PC-9 (cell line): ENCODE measurements at regions not wholly inside any gene's neighbourhood (a gene's known extent, or its start where the extent isn't known, plus 50 kb on each side); places are given as distances from the start of the nearest gene placed in this dataset.
"Not testable (repeated sequence)": the region's sequence is repeated elsewhere in the genome, so short reads cannot be mapped to it uniquely, and the experiment has no call there.

Experiments
- BruUV-seq: library from RNA; stranded (reverse); fragments of 400-500 nt; replicated peaks from 2 replicates; lab custom pipeline; 2021; lab: Mats Ljungman, UMichigan
- CTCF ChIA-PET: fragments of 300-600 bp; sonication (Branson Sonifier 250); formaldehyde crosslinking; loops from one replicate; lab custom pipeline; 2022; ENCODE audit warnings: antibody characterized with exemption; lab: Charles Lee
- POLR2A ChIA-PET: fragments of 300-600 bp; sonication (Branson Sonifier 250); formaldehyde crosslinking; loops from one replicate; lab custom pipeline; 2022; ENCODE audit warnings: antibody characterized with exemption; ENCODE audit not compliant: unreplicated experiment; lab: Charles Lee
- DNase-seq, 2 experiments: peaks; one replicate each; pipeline versions ENCODE4 v3.0.0 to v3.0.0-alpha.2; 2015 to 2022; ENCODE audit warnings: mixed read lengths in 1 of 2
- H2AFZ ChIP-seq: fragments of 200-600 bp; sonication (generic); 2 replicates; pipeline ENCODE4 v1.8.1; 2017; ENCODE audit warnings: antibody characterized with exemption
- H3F3A ChIP-seq: fragments of 200-600 bp; sonication (generic); 2 replicates; pipeline ENCODE4 v1.8.1; 2017; ENCODE audit warnings: antibody characterized with exemption, mild to moderate bottlenecking, low read depth; ENCODE audit not compliant: insufficient read depth
- H3K27ac ChIP-seq: fragments of 200-600 bp; sonication (generic); 2 replicates; pipeline ENCODE4 v1.6.1; 2016; ENCODE audit warnings: mixed run types
- H3K27me3 ChIP-seq: fragments of 200-600 bp; sonication (generic); 2 replicates; pipeline ENCODE4 v1.6.1; 2016; ENCODE audit warnings: low read depth, mixed run types; ENCODE audit not compliant: insufficient read depth
- H3K36me3 ChIP-seq: fragments of 200-600 bp; sonication (generic); 2 replicates; pipeline ENCODE4 v1.6.1; 2016; ENCODE audit warnings: low read depth, mixed run types
- H3K4me1 ChIP-seq: fragments of 200-600 bp; sonication (generic); replicated peaks from 2 replicates; pipeline ENCODE4 v1.6.1; 2016; ENCODE audit warnings: mixed run types; ENCODE audit not compliant: insufficient read depth
- H3K4me2 ChIP-seq: fragments of 200-600 bp; sonication (generic); 2 replicates; pipeline ENCODE4 v1.6.1; 2017; ENCODE audit warnings: mixed run types
- H3K4me3 ChIP-seq: fragments of 200-600 bp; sonication (generic); 2 replicates; pipeline ENCODE4 v1.6.1; 2016; ENCODE audit warnings: mixed run types
- H3K79me2 ChIP-seq: fragments of 200-600 bp; sonication (generic); 2 replicates; pipeline ENCODE4 v1.6.1; 2017; ENCODE audit warnings: low read depth, mixed run types
- H3K9me2 ChIP-seq: fragments of 200-600 bp; sonication (generic); 2 replicates; pipeline ENCODE4 v1.8.1; 2017; ENCODE audit warnings: mild to moderate bottlenecking; ENCODE audit not compliant: insufficient read depth
- H3K9me3 ChIP-seq: fragments of 200-600 bp; sonication (generic); 2 replicates; pipeline ENCODE4 v1.8.1; 2016; ENCODE audit warnings: low read depth; ENCODE audit not compliant: insufficient read depth
- H4K20me1 ChIP-seq: fragments of 200-600 bp; sonication (generic); 2 replicates; pipeline ENCODE4 v1.8.1; 2017; ENCODE audit not compliant: insufficient read depth
- CTCF ChIP-seq: fragments of 200-600 bp; sonication (generic); conservative IDR thresholded peaks from 2 replicates; pipeline ENCODE4 v1.6.1; 2017; ENCODE audit warnings: mixed run types, antibody characterized with exemption, mild to moderate bottlenecking, moderate library complexity
- EZH2 ChIP-seq: fragments of 200-600 bp; sonication (generic); IDR thresholded peaks from 2 replicates; pipeline ENCODE4 v1.8.0; 2017; ENCODE audit warnings: antibody characterized with exemption, low read depth
- intact Hi-C: fragments of 100-400 bp; cut with micrococcal nuclease; formaldehyde crosslinking; loops from one replicate; pipeline ENCODE4 v1.10.0; 2022; ENCODE audit not compliant: unreplicated experiment

GRCh38 chr9:18319918-18320445 lies 154.0 kb upstream of the ADAMTSL1 start:
- H3K27ac ChIP-seq = no peak overlapping the region
- H3K9me3 ChIP-seq = no peaks in the 10 kb centered on the region
- CTCF ChIA-PET = no interaction called here
- H3K4me1 ChIP-seq = no peaks in the 10 kb centered on the region
- no peak overlapping the region for H3K4me2 ChIP-seq
- no TSS peak for BruUV-seq
- no peak for TF ChIP-seq EZH2
- no peak for TF ChIP-seq CTCF
- H3K9me2 ChIP-seq = no peaks in the 10 kb centered on the region
- H3K36me3 ChIP-seq = no peaks in the 10 kb centered on the region
- H3F3A ChIP-seq = no peaks in the 10 kb centered on the region
- intact Hi-C loops = no loop called here
- DNase-seq = no peak
- no peak overlapping the region for H3K4me3 ChIP-seq
- no peaks in the 10 kb centered on the region for H3K27me3 ChIP-seq
- H3K79me2 ChIP-seq = no peaks in the 10 kb centered on the region
- H2AFZ ChIP-seq = no peak overlapping the region
- no peaks in the 10 kb centered on the region for H4K20me1 ChIP-seq
- POLR2A ChIA-PET = no interaction called here

GRCh38 chr9:18324928-18325745 lies 148.8 kb upstream of the ADAMTSL1 start:
- no peaks in the 10 kb centered on the region for H3K9me2 ChIP-seq
- ChIA-PET POLR2A (no interaction called here), CTCF (no interaction called here)
- intact Hi-C loops = no loop called here
- H3K27me3 ChIP-seq = no peaks in the 10 kb centered on the region
- no peaks in the 10 kb centered on the region for H3K36me3 ChIP-seq
- BruUV-seq = no TSS peak
- no peak overlapping the region for H3K4me3 ChIP-seq
- no peaks in the 10 kb centered on the region; the same call in 1 of the 2 replicates for H3K9me3 ChIP-seq
- TF ChIP-seq CTCF (no peak), EZH2 (no peak)
- H3K27ac ChIP-seq = no peak overlapping the region
- no peaks in the 10 kb centered on the region for H3F3A ChIP-seq
- H2AFZ ChIP-seq = no peak overlapping the region
- no peaks in the 10 kb centered on the region for H4K20me1 ChIP-seq
- H3K79me2 ChIP-seq = no peaks in the 10 kb centered on the region
- DNase-seq = no peak
- H3K4me1 ChIP-seq = no peaks in the 10 kb centered on the region
- no peak overlapping the region for H3K4me2 ChIP-seq

- H3K79me2 ChIP-seq, H3K4me1 ChIP-seq, H3K4me3 ChIP-seq, BruUV-seq, H2AFZ ChIP-seq, intact Hi-C loops, CTCF ChIA-PET, H3K9me3 ChIP-seq, H4K20me1 ChIP-seq, H3K27ac ChIP-seq, H3K9me2 ChIP-seq, H3K4me2 ChIP-seq, H3K36me3 ChIP-seq, H3K27me3 ChIP-seq, DNase-seq, H3F3A ChIP-seq, POLR2A ChIA-PET: not testable (repeated sequence)
Observed at GRCh38 chr9:18325746-18326011, 148.3 kb upstream of the ADAMTSL1 start.
